ENCODE measurements at regions not wholly inside any gene's neighbourhood (a gene's known extent, or its start where the extent isn't known, plus 50 kb on each side); places are given as distances from the start of the nearest gene placed in this dataset.

DNA sequence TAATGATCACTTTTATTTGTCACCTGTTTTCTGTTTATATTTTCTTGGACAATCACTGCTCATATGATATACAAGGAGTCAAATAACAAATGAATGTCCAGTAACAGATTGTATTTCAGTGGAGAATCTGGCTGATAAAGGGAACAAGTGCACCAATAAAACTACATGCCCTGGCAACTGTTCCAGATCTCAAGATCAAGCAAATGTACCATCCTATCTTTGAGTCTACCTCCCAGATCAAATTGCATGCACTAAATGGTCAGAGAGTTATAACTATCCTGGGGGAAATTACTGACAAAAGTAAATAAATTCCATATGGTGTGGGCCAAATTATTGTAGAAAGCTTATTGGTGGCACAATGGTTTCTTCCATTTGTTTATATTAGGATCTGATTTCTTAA is 452.8 kb downstream of the MBD2 start:
- peaks cover 6% of the 10 kb centered on the region for H3K9me3 Mint-ChIP-seq
- no peak for DNase-seq
- no peaks in the 10 kb centered on the region for H3K36me3 Mint-ChIP-seq (ENCODE audit: low read depth)
- H3K4me1 Mint-ChIP-seq, result no peaks in the 10 kb centered on the region
- ChIA-PET POLR2A (no interaction called here), CTCF (no interaction called here)
- H3K27me3 Mint-ChIP-seq, result no peaks in the 10 kb centered on the region
- no peak overlapping the region for H3K4me3 Mint-ChIP-seq
- no peak overlapping the region for H3K27ac Mint-ChIP-seq

DNA sequence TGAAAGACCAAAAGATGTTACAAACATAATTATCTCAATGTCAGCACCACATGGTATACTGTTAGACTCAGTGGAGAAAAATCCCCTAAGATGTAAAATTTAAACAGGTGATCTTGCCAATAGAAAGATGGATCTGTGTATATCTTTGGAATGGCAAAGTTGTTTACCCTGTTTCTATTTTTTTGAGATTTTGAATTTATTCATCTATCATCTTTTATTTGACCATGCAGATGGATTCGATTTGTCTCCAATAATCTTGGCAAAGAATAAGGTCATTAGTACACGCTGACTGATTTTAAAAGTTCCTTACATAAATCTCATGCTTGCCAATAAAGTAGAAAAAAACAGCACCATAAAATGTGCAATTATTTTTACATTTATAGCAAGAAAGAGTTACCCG is 459.3 kb downstream of the MBD2 start:
- H3K9me3 Mint-ChIP-seq, result peaks cover 6% of the 10 kb centered on the region
- no peak overlapping the region for H3K4me3 Mint-ChIP-seq
- H3K27me3 Mint-ChIP-seq, result no peaks in the 10 kb centered on the region
- H3K4me1 Mint-ChIP-seq, result no peaks in the 10 kb centered on the region
- POLR2A ChIA-PET, result no interaction called here
- CTCF ChIA-PET, result no interaction called here
- H3K27ac Mint-ChIP-seq, result no peak overlapping the region
- H3K36me3 Mint-ChIP-seq (ENCODE audit: low read depth), result no peaks in the 10 kb centered on the region
- DNase-seq, result no peak

DNA sequence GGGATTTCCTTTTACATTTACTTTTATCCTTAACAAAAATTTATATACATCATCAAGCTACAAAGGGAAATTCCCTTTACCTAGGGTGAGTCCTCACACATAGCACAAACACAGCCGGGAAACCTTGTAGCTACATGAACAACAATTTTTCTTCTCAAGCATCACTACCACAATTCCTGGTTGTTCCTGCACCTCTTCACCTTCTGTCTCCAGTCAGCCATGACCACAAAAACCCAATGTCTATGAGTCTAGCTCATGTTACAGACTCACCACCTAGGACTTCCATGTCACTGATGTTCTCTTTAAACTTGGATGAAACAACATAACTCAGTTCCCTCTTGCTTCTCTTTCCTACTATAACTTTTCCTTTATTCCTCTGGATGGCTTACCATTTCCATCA is 460.4 kb downstream of the MBD2 start:
- H3K9me3 Mint-ChIP-seq, result peaks cover 6% of the 10 kb centered on the region
- ChIA-PET POLR2A (no interaction called here), CTCF (no interaction called here)
- no peak for DNase-seq
- no peak overlapping the region for H3K27ac Mint-ChIP-seq
- no peaks in the 10 kb centered on the region for H3K4me1 Mint-ChIP-seq
- no peaks in the 10 kb centered on the region for H3K27me3 Mint-ChIP-seq
- no peaks in the 10 kb centered on the region for H3K36me3 Mint-ChIP-seq (ENCODE audit: low read depth)
- H3K4me3 Mint-ChIP-seq, result no peak overlapping the region

DNA sequence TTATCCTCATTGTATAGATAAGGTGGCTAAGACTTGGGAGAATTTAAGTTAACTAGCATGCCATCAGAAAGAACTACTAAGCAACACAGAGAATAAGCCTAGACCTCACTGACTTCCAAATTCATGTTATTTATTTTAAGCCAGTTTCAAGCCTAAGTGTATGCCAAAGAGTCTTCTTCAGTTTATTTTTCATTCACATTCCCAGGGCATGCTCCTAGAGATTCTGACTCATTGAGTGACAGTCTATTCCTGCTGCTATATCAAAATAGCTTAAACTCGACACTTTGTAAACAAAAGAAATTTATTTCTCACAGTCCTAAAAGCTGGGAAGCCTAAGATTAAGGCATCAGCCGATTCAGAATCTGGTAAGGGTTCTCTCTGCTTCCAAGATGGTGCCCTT is 467.1 kb downstream of the MBD2 start:
- ChIA-PET POLR2A (no interaction called here), CTCF (no interaction called here)
- Mint-ChIP-seq H3K36me3 (ENCODE audit: low read depth) (no peaks in the 10 kb centered on the region), H3K27me3 (no peaks in the 10 kb centered on the region), H3K4me3 (no peak overlapping the region), H3K9me3 (peaks cover 8% of the 10 kb centered on the region), H3K4me1 (no peaks in the 10 kb centered on the region), H3K27ac (no peak overlapping the region)
- DNase-seq, result no peak

DNA sequence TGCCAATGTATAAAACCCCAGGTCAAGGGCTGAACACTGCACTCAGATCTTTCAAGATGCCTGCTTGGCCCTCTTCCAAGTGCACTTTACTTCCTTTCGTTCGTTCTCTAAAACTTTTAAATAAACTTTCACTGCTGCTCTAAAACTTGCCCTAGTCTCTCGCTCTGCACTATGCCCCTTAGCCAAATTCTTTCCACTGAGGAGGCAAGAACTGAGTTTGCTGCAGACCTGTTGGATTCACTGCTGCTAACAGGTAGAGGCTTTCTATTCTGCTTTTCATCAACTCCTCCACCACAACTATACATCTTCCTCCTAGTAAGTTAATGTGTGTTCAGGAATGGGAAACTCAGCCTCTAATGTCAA is 467.9 kb downstream of the MBD2 start:
- no peak overlapping the region for H3K27ac Mint-ChIP-seq
- H3K4me1 Mint-ChIP-seq, result no peaks in the 10 kb centered on the region
- H3K36me3 Mint-ChIP-seq (ENCODE audit: low read depth), result no peaks in the 10 kb centered on the region
- peaks cover 7% of the 10 kb centered on the region for H3K9me3 Mint-ChIP-seq
- no peaks in the 10 kb centered on the region for H3K27me3 Mint-ChIP-seq
- POLR2A ChIA-PET, result no interaction called here
- H3K4me3 Mint-ChIP-seq, result no peak overlapping the region
- CTCF ChIA-PET, result no interaction called here
- no peak for DNase-seq

DNA sequence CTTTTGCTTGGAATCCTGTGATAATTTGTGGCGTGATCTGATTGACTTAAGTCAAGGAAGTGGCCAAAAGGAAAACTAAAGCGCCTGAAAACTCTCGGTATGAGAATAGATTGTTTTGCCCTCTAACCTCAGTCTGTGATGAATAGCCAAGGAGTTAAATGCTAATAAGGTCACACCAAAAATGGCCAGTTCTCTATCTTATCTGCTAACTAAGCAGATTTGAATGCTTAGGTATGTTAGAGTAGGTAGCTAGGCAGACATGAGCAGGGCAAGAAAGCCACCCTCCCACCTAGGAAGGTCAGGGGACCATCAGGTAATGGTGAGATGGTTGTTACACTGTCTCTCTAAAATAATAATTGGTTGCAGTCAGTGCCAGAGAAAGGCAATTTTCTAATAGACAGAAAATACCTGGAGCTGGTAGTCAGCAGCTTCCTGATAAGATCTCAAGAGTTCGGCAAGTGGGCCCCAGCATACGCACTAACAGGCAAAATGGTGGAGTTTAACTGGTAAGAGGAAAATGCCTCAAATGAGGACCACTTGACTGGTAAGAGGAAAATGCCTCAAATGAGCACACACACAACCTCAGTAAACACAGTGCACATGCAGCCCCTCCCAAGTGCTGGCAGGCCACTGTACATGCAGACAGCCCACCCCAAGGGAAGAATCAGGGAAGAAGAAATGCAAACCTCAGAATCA is 468.4 kb downstream of the MBD2 start:
- no peak overlapping the region for H3K4me3 Mint-ChIP-seq
- H3K27ac Mint-ChIP-seq, result no peak overlapping the region

DNA sequence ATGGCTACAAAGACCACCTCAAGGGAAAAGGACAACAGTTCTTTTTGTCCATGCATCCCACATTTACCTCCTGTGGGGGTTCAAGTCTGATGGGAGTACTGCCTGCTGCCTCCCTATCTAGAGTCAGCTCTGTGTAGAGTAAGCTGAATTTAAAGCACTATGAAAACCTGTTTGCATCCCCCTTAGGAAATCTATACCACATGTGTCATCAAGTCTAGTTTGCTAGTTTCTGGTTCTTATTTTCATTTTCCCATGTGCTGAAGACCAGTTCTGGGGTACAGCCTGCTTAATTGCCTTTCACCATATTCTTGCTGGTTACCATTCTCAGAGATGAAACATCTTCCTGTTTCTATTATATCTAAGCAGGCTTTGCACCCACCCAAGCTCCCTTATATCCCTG is 470.3 kb downstream of the MBD2 start:
- ChIA-PET POLR2A (no interaction called here), CTCF (no interaction called here)
- DNase-seq, result no peak
- H3K27me3 Mint-ChIP-seq, result no peaks in the 10 kb centered on the region
- peaks cover 6% of the 10 kb centered on the region for H3K9me3 Mint-ChIP-seq
- no peaks in the 10 kb centered on the region for H3K4me1 Mint-ChIP-seq
- H3K27ac Mint-ChIP-seq, result no peak overlapping the region
- no peaks in the 10 kb centered on the region for H3K36me3 Mint-ChIP-seq (ENCODE audit: low read depth)
- no peak overlapping the region for H3K4me3 Mint-ChIP-seq

More for the DNA sequence above, 468.4 kb downstream of the MBD2 start:
- Mint-ChIP-seq H3K27me3 (no peaks in the 10 kb centered on the region), H3K36me3 (ENCODE audit: low read depth) (no peaks in the 10 kb centered on the region), H3K4me1 (no peaks in the 10 kb centered on the region), H3K9me3 (peaks cover 5% of the 10 kb centered on the region)
- DNase-seq, result no peak
- CTCF ChIA-PET, result no interaction called here
- POLR2A ChIA-PET, result no interaction called here

DNA sequence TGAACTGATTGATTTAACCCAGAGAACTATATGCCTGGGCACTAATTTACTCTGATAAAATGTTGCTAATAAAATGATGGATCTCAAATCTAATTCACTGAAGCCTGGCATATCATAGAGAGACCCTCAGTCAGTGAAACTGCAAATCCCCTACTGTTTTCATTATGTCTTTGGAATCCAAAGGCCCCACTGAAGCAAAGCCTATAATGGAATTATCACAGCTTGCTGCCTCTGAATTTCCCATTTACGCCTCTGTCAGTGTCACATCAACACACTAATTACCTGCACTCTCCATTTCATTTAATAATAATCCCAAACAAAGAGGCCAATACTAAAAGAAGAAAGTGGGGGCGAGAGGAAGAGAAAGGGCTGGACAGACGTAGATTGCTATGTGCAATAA is 470.9 kb downstream of the MBD2 start:
- no peak overlapping the region for H3K27ac Mint-ChIP-seq
- no peaks in the 10 kb centered on the region for H3K36me3 Mint-ChIP-seq (ENCODE audit: low read depth)
- no peaks in the 10 kb centered on the region for H3K27me3 Mint-ChIP-seq
- ChIA-PET POLR2A (no interaction called here), CTCF (no interaction called here)
- DNase-seq, result no peak
- H3K9me3 Mint-ChIP-seq, result peaks cover 6% of the 10 kb centered on the region
- no peaks in the 10 kb centered on the region for H3K4me1 Mint-ChIP-seq
- H3K4me3 Mint-ChIP-seq, result no peak overlapping the region

DNA sequence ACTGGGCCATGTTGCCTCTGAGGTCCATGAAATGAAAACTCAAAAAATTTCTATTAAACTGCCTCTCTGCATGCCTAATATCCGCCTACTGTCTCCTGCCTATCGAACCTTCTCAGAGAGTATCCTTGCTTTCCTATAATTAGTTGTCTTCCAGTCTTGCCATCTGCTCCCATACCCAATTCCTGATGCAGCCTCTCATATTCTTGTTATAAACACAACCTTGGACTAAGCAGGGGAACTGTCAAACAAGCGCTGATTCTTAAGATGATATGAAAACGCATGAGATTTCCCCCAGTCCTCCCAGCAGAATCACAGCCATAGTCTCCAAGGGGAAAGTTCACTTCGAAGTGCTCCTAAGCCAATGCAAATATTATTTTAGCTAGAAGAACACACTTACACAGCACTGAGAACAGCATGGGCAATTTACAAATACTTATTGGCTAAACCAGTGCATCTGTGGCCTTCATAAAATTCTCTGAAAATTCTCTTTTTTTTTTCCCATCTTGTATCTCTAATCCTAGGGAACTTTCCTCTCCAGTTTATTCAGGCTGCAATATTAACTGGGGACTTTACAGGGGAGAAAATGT is 471.6 kb downstream of the MBD2 start:
- DNase-seq, result no peak
- POLR2A ChIA-PET, result no interaction called here
- Mint-ChIP-seq H3K4me3 (no peak overlapping the region), H3K36me3 (ENCODE audit: low read depth) (no peaks in the 10 kb centered on the region), H3K9me3 (peaks cover 6% of the 10 kb centered on the region), H3K4me1 (no peaks in the 10 kb centered on the region), H3K27ac (no peak overlapping the region), H3K27me3 (no peaks in the 10 kb centered on the region)
- CTCF ChIA-PET, result no interaction called here

DNA sequence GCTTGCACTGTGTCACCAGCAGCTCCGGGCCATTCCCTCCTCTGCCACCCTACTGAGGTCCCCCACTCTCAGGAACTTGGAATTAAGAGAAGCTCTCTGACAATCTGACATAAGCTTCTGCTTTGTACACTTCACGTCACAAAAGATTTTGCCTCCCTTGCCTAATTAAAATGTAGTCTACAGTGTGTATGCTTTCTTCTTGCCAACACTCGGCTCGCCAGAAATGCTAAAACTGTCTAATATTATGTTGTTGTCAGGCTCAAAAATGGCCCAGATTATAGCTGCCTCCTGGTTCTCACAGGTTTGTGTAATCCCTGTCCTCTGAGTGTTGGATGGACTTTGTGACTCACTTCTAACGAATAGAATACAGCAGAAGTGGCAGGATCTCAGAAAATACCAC is 474.7 kb downstream of the MBD2 start:
- Mint-ChIP-seq H3K4me3 (no peak overlapping the region), H3K27me3 (no peaks in the 10 kb centered on the region), H3K27ac (no peak overlapping the region), H3K36me3 (ENCODE audit: low read depth) (no peaks in the 10 kb centered on the region), H3K9me3 (peaks cover 7% of the 10 kb centered on the region), H3K4me1 (no peaks in the 10 kb centered on the region)
- DNase-seq, result no peak
- CTCF ChIA-PET, result no interaction called here
- POLR2A ChIA-PET, result no interaction called here

DNA sequence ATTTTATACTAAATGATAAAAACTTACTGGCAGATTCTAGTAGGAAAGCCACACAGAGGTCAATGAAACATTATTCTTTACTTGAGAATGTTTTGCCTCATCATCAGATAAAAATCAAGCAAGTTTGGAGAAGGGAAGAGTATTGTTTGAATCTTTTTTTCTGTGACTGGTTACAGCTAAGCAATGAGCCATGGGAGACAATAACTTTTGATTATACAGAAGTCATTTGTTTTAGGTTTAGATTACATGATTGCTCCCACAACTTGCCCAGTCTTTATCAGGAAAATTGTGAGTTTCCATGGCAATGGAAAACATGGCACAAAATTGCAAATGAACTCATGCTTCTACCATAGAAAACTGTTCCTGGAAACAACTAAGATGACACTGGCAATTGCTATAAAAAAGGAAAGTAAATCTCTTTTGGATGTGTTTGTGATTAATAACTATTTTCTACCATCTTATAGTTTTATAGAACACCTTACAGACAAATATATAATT is 476.8 kb downstream of the MBD2 start:
- no peaks in the 10 kb centered on the region for H3K4me1 Mint-ChIP-seq
- POLR2A ChIA-PET, result no interaction called here
- H3K27ac Mint-ChIP-seq, result no peak overlapping the region
- CTCF ChIA-PET, result no interaction called here
- no peaks in the 10 kb centered on the region for H3K36me3 Mint-ChIP-seq (ENCODE audit: low read depth)
- H3K27me3 Mint-ChIP-seq, result no peaks in the 10 kb centered on the region
- peaks cover 9% of the 10 kb centered on the region for H3K9me3 Mint-ChIP-seq
- H3K4me3 Mint-ChIP-seq, result no peak overlapping the region
- no peak for DNase-seq

DNA sequence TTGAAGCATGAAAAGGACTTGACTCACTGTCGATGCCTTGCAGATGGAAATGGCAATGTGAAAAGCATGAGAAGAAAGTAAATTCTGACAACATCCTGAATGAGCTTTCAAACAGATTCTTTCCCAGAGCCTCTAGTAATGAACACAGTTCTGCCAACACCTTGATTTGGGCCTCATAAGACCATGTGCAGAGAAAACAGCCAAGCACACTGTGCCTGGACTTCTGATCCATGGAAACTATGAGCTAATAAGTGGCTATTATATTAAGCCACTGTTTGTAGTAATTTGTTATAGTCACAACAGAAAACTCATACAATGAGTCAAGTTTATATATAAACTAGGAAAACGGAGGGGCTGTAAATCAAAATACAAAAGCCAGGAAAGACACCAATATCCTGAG is 477.3 kb downstream of the MBD2 start:
- peaks cover 9% of the 10 kb centered on the region for H3K9me3 Mint-ChIP-seq
- H3K36me3 Mint-ChIP-seq (ENCODE audit: low read depth), result no peaks in the 10 kb centered on the region
- H3K4me3 Mint-ChIP-seq, result no peak overlapping the region
- H3K27ac Mint-ChIP-seq, result no peak overlapping the region
- no peaks in the 10 kb centered on the region for H3K27me3 Mint-ChIP-seq
- no peak for DNase-seq
- H3K4me1 Mint-ChIP-seq, result no peaks in the 10 kb centered on the region
- CTCF ChIA-PET, result no interaction called here
- POLR2A ChIA-PET, result no interaction called here

DNA sequence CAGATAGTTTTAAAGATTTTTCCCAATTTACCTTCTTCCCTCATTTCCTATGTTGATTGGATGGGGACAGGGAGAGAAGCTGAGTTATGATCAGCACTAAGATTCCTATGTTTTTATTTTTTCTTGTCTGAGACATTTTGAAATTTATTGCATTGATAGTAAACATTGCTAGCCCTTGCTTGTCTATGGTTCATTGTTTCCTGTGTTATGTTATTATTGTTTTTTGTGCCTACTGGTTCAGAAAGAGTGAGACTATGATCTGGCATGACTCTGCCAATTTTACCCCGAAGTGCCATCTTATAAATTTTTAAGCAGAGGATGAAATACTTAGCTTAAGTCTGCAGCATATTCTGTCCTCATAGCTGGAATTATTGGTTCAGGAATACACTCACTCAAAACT is 478.5 kb downstream of the MBD2 start:
- H3K4me3 Mint-ChIP-seq, result no peak overlapping the region
- no peak for DNase-seq
- H3K9me3 Mint-ChIP-seq, result peaks cover 7% of the 10 kb centered on the region
- ChIA-PET POLR2A (no interaction called here), CTCF (no interaction called here)
- H3K36me3 Mint-ChIP-seq (ENCODE audit: low read depth), result no peaks in the 10 kb centered on the region
- no peaks in the 10 kb centered on the region for H3K27me3 Mint-ChIP-seq
- no peak overlapping the region for H3K27ac Mint-ChIP-seq
- H3K4me1 Mint-ChIP-seq, result no peaks in the 10 kb centered on the region

DNA sequence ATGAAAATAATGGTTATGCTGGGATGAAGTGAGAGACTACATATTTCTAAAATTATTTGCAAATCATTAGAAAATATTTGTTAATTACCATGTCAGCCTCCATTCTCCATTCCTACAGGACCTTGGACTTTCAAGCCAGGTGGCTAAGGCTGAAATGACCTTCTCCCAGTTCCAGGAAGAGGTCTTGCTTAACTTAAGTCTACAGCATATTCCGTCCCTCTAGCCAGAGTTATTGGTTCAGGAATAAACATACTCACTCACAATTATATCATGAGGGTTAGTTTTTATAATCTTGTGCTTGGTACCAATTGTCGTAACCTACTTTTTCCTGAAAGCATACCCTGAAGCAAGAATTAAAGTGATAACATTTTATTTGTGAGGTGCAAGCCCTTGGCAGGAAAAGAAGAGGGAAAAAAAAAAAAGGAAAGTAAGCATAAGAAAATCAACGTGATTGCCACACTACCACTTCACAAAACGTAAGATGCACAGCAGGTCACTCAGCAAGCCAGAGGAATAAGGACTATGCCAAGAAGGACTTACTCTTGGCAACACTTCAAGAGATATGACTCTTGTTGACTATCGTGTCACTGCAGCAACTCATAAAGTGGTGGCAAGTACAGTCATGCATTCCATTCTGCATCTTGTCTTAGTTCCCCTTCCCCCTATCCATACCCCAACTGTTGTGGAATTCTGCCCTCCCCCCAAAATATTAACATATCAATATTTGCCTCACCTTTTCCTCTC is 479.1 kb downstream of the MBD2 start:
- no peaks in the 10 kb centered on the region for H3K4me1 Mint-ChIP-seq
- ChIA-PET CTCF (no interaction called here), POLR2A (no interaction called here)
- H3K4me3 Mint-ChIP-seq, result no peak overlapping the region
- DNase-seq, result no peak
- peaks cover 7% of the 10 kb centered on the region for H3K9me3 Mint-ChIP-seq
- no peaks in the 10 kb centered on the region for H3K27me3 Mint-ChIP-seq
- H3K27ac Mint-ChIP-seq, result no peak overlapping the region
- H3K36me3 Mint-ChIP-seq (ENCODE audit: low read depth), result no peaks in the 10 kb centered on the region
